ENCODE measurements at regions not wholly inside any gene's neighbourhood (a gene's known extent, or its start where the extent isn't known, plus 50 kb on each side); places are given as distances from the start of the nearest gene placed in this dataset.

DNA sequence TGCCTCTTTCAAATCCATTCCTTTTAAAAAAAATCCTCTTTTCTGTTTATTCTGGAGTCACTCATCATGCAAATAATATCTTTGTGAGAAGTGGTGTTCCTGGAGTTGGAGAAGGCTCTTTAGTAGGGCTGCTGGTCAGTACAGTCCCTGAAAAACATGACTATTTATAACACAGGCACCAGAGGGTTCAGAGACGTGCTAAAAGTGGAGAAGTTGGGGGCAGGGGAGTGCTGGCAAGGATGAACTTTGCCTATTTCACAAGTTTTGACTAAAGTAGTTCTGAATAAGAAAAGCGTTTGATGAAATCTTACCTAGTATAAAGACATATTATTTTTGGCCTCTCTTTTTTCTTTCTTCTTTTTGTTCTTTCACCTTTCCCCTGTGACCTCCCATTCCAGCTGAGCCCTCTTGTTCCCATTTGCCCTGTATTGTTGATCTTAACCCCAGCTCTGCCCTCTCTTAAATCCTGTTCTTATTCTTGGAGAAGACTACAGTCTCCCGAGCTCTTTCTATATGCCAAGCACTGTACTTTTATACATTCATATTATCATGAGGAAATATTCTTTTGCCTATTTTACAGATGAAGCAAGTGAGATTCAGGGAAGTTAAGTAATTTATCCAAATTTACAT lies 129.1 kb downstream of the TM9SF2 start:
- TF ChIP-seq EZH2 (IDR thresholded peaks at IDR 0.05), result no peak
- no peak for TF ChIP-seq POLR2AphosphoS5 (IDR thresholded peaks at IDR 0.05; ENCODE audit: borderline replicate concordance, low read depth, low read length)

Measured in SK-N-MC (cell line).